Urinary bladder (tissue), 3 donors: ENCODE measurements at regions not wholly inside any gene's neighbourhood (a gene's known extent, or its start where the extent isn't known, plus 50 kb on each side); places are given as distances from the start of the nearest gene placed in this dataset.

Source experiments
- DNase-seq: peaks from one replicate; pipeline ENCODE4 v3.0.0-alpha.2; 2015; ENCODE audit errors: extremely low spot score
- H3K27ac ChIP-seq: one replicate; pipeline ENCODE4 v1.5.1; 2013; ENCODE audit warnings: low read depth, mild to moderate bottlenecking, moderate library complexity
- H3K36me3 ChIP-seq: one replicate; pipeline ENCODE4 v1.6.1; 2013; ENCODE audit warnings: mild to moderate bottlenecking, moderate library complexity; ENCODE audit not compliant: insufficient read depth
- H3K4me1 ChIP-seq: one replicate; pipeline ENCODE4 v1.6.1; 2013; ENCODE audit warnings: mild to moderate bottlenecking, moderate library complexity; ENCODE audit not compliant: insufficient read depth
- H3K4me3 ChIP-seq: one replicate; pipeline ENCODE4 v1.5.1; 2013; ENCODE audit warnings: low read depth, low read length
- WGBS: extraction: QIAGEN DNeasy Blood & Tissue Kit; methylation state at CpG from one replicate; pipeline ENCODE4 v1.1.7; 2013; 5-methylcytosine and 5-hydroxymethylcytosine counted together
- donor health status: healthy with polysubstance abuse.
- donor health status: healthy.

- Histone ChIP-seq H3K36me3 (no peaks in the 10 kb centered on the region), H3K4me3 (no peak overlapping the region), H3K4me1 (no peaks in the 10 kb centered on the region), H3K27ac (no peak overlapping the region)
- DNase-seq = no peak
- 66% methylated on average over 5 of the region's 5 CpGs for WGBS
Observed at GRCh38 chr4:145299380-145300076, 119.1 kb upstream of the OTUD4 start.

- Histone ChIP-seq H3K36me3 (no peaks in the 10 kb centered on the region), H3K4me3 (no peak overlapping the region), H3K4me1 (no peaks in the 10 kb centered on the region), H3K27ac (no peak overlapping the region)
- 57% methylated on average over 2 of the region's 2 CpGs for WGBS
- no peak for DNase-seq
Observed at GRCh38 chr4:145298885-145299284, 118.5 kb upstream of the OTUD4 start.

GRCh38 chr4:145297556-145297955, 117.2 kb upstream of the OTUD4 start:
- H3K36me3 ChIP-seq = no peaks in the 10 kb centered on the region
- no peak for DNase-seq
- no peaks in the 10 kb centered on the region for H3K4me1 ChIP-seq
- H3K27ac ChIP-seq = no peak overlapping the region
- H3K4me3 ChIP-seq = no peak overlapping the region

- 90% methylated on average over 1 of the region's 1 CpG for WGBS
- no peak for DNase-seq
- H3K36me3 ChIP-seq = no peaks in the 10 kb centered on the region
- H3K27ac ChIP-seq = no peak overlapping the region
- no peaks in the 10 kb centered on the region for H3K4me1 ChIP-seq
- no peak overlapping the region for H3K4me3 ChIP-seq
Observed at GRCh38 chr4:145295547-145295946, 115.2 kb upstream of the OTUD4 start.

DNA sequence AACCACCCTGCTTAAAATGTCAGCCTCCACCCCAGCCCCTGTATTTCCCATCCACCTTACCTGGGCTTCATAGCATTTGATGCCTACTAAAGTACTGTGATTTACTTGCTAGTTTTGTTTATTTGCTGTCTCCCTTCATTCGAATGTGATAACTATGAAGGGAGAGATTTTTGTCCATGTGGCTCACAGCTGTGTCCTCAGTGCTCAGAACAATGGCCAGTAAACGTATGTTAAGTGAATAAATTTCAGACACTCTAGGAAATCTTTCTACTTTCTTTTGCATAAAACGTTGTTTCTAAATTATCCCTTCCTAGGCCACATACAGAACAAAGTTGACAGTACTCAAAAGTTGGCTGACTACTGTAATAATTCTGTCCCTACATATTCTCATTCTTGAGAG, 114.7 kb upstream of the OTUD4 start:
- H3K4me3 ChIP-seq = no peak overlapping the region
- WGBS = 76% methylated on average over 3 of the region's 3 CpGs
- no peak overlapping the region for H3K27ac ChIP-seq
- H3K36me3 ChIP-seq = no peaks in the 10 kb centered on the region
- no peaks in the 10 kb centered on the region for H3K4me1 ChIP-seq
- DNase-seq = no peak

DNA sequence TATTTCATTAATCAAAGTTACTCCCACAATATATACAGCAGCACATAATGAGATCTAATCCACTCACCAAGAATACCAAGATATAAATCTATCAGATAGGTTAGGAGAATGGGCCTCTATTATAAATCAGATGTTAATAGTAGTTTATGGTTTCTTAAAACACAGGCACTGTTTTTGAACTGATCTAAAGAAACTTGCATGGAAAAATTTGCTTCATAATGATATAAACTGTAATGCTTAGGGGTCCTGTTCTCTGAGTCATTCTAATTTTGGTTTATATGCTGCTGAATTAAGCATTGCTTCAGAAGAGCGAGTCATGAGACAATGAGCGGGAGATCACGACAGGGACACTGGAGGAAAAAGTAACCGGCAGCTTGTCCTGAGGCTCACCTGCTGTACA, 113.3 kb upstream of the OTUD4 start:
- Histone ChIP-seq H3K4me1 (no peaks in the 10 kb centered on the region), H3K36me3 (no peaks in the 10 kb centered on the region)
- WGBS = 70% methylated on average over 4 of the region's 4 CpGs

DNA sequence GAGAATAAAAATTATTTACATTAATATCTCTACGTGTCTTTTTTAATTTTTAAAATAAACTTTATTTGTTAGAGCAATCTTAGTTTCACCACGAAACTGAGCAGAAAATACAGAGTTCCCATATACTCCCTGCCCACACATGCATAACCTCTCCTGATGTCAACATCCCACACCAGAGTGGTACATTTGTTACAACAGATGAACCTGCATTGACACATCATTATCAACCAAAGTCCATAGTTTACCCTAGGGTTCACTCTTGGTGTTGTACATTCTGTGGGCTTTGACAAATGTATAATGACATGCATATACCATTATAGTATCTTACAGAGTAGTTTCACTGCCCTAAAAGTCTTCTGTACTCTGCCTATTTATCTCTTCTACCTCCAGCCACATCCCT, 110.6 kb upstream of the OTUD4 start:
- H3K27ac ChIP-seq = no peak overlapping the region
- 93% methylated on average over 2 of the region's 2 CpGs for WGBS
- no peak overlapping the region for H3K4me3 ChIP-seq
- no peaks in the 10 kb centered on the region for H3K36me3 ChIP-seq
- no peaks in the 10 kb centered on the region for H3K4me1 ChIP-seq
- DNase-seq = no peak

More for the DNA sequence above, 113.3 kb upstream of the OTUD4 start:
- Histone ChIP-seq H3K27ac (no peak overlapping the region), H3K4me3 (no peak overlapping the region)
- no peak for DNase-seq

DNA sequence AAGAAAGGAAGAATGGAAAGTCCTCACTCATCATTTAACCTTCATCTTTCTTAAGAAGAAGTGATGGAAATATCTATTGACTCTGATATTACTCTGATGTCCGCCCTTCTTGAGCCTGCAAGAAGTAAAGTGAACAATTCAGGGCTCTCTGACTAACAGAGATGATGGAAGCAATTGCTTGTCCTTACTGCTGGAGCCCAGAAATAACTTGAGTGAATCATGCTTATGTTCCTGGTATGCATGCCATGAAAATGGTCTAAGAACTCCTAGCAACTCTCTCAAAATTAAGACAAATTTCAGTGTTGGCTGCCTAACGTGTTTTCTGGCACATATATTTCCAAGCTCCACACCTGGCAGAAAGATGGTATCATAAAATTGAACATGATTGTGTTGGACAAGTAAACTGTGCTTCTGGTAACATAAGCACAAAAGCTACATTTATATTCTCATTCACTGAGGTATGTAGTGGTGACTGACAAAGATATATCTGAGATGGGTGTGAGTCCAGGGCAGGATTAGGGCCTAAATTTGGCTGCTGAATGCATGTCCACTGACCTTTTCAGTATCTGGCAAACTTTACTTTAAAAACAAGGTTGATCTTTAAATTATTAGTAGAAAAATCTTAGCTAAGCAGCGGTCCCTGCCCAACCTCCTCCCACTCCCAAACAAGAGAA, 109.2 kb upstream of the OTUD4 start:
- H3K27ac ChIP-seq = no peak overlapping the region
- H3K4me3 ChIP-seq = no peak overlapping the region
- no peak for DNase-seq
- H3K4me1 ChIP-seq = no peaks in the 10 kb centered on the region
- no peaks in the 10 kb centered on the region for H3K36me3 ChIP-seq
- 64% methylated on average over 3 of the region's 3 CpGs for WGBS

GRCh38 chr4:145287351-145287750, 107.0 kb upstream of the OTUD4 start:
- no peak for DNase-seq
- Histone ChIP-seq H3K36me3 (no peaks in the 10 kb centered on the region), H3K4me1 (no peaks in the 10 kb centered on the region), H3K27ac (no peak overlapping the region), H3K4me3 (no peak overlapping the region)
- WGBS = 89% methylated on average over 1 of the region's 1 CpG

GRCh38 chr4:145285928-145286327, 105.5 kb upstream of the OTUD4 start:
- Histone ChIP-seq H3K4me3 (no peak overlapping the region), H3K4me1 (no peaks in the 10 kb centered on the region), H3K36me3 (no peaks in the 10 kb centered on the region), H3K27ac (no peak overlapping the region)
- no peak for DNase-seq

GRCh38 chr4:145283909-145284308, 103.5 kb upstream of the OTUD4 start:
- H3K4me1 ChIP-seq = no peaks in the 10 kb centered on the region
- no peak overlapping the region for H3K4me3 ChIP-seq
- 63% methylated on average over 2 of the region's 2 CpGs for WGBS
- no peaks in the 10 kb centered on the region for H3K36me3 ChIP-seq
- H3K27ac ChIP-seq = no peak overlapping the region
- DNase-seq = no peak

- DNase-seq = no peak
- WGBS = 61% methylated on average over 1 of the region's 1 CpG
Observed at GRCh38 chr4:145281951-145282350, 101.6 kb upstream of the OTUD4 start.

GRCh38 chr4:145281224-145281623, 100.8 kb upstream of the OTUD4 start:
- H3K27ac ChIP-seq = no peak overlapping the region
- DNase-seq = no peak
- H3K4me3 ChIP-seq = no peak overlapping the region
- no peaks in the 10 kb centered on the region for H3K4me1 ChIP-seq
- WGBS = 91% methylated on average over 9 of the region's 9 CpGs
- H3K36me3 ChIP-seq = no peaks in the 10 kb centered on the region

More at GRCh38 chr4:145281951-145282350, 101.6 kb upstream of the OTUD4 start:
- H3K4me3 ChIP-seq = no peak overlapping the region
- no peaks in the 10 kb centered on the region for H3K36me3 ChIP-seq
- no peaks in the 10 kb centered on the region for H3K4me1 ChIP-seq
- no peak overlapping the region for H3K27ac ChIP-seq

DNA sequence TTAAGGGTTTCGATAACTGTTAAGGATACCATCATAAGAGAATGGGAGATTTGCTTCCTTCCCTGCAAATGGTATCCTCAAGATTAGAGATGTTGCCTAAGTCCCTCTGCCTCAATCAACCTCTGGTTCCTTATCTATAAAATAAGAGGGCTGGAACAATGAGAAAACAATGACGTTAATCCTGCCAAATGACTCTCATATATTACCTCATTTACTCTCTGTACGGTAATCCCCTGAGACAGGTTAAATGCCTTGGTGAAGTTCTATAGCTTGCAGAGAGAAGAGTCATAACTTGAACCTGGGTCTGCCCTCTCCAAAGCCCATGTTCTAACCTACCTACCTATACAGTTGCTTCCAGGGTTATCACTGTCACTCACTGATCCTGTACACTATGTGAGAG, 100.2 kb upstream of the OTUD4 start:
- WGBS = 79% methylated on average over 3 of the region's 3 CpGs
- Histone ChIP-seq H3K36me3 (no peaks in the 10 kb centered on the region), H3K4me3 (no peak overlapping the region), H3K27ac (no peak overlapping the region), H3K4me1 (no peaks in the 10 kb centered on the region)
- no peak for DNase-seq
